HEK293 (cell line): ENCODE measurements at regions not wholly inside any gene's neighbourhood (a gene's known extent, or its start where the extent isn't known, plus 50 kb on each side); places are given as distances from the start of the nearest gene placed in this dataset.

Source experiments
- CTCF ChIA-PET: fragments of 350-600 bp; formaldehyde crosslinking; extraction: SDS; loops from one replicate; lab custom pipeline; 2021; ENCODE audit warnings: antibody characterized with exemption; lab: Yijun Ruan, JAX
- POLR2A ChIA-PET: fragments of 300-600 bp; formaldehyde crosslinking; extraction: SDS; loops from one replicate; lab custom pipeline; 2020; ENCODE audit warnings: antibody characterized with exemption, inconsistent platforms; lab: Yijun Ruan, JAX
- H3K27ac ChIP-seq: fragments of 200-500 bp; sonication (Bioruptor generic); 2 replicates; pipeline ENCODE4 v1.5.1; 2014; ENCODE audit warnings: low read depth, low read length, control low read depth, inconsistent platforms; ENCODE audit errors: extremely low read depth
- H3K36me3 ChIP-seq, 2 experiments: fragments of 200-500 bp in 1 of 2; sonication (Bioruptor generic) in 1 of 2; 1 replicate in 1 of 2; 2 replicates in 1 of 2; pipeline ENCODE4 v1.5.1; 2014 to 2017; ENCODE audit warnings: inconsistent platforms in 2 of 2, low read length in 2 of 2; ENCODE audit not compliant: control insufficient read depth in 2 of 2, insufficient read depth in 1 of 2
- H3K4me1 ChIP-seq: fragments of 200-500 bp; sonication (Bioruptor generic); 2 replicates; pipeline ENCODE4 v1.5.1; 2014; ENCODE audit warnings: mild to moderate bottlenecking, low read length, inconsistent platforms; ENCODE audit not compliant: control insufficient read depth, insufficient read depth
- H3K4me3 ChIP-seq: 2 replicates; pipeline ENCODE4 v1.5.1; 2011; ENCODE audit warnings: low read depth, mild to moderate bottlenecking, control low read depth, low read length, moderate library complexity
- H3K9me3 ChIP-seq: fragments of 200-500 bp; sonication (Bioruptor generic); 2 replicates; pipeline ENCODE4 v1.5.1; 2014; ENCODE audit warnings: low read depth, low read length, inconsistent platforms; ENCODE audit not compliant: control insufficient read depth, insufficient read depth
- ELK4 ChIP-seq: IDR thresholded peaks from 2 replicates; pipeline ENCODE4 v1.6.1; 2011; ENCODE audit warnings: mild to moderate bottlenecking, low read depth, low read length, borderline replicate concordance
- FEZF1 ChIP-seq: fragments of 450-650 bp; formaldehyde crosslinking; IDR thresholded peaks from 2 replicates; pipeline ENCODE4 v1.5.1; 2016; ENCODE audit warnings: missing biosample characterization, missing genetic modification characterization
- GFI1B ChIP-seq: fragments of 450-650 bp; formaldehyde crosslinking; IDR thresholded peaks from 2 replicates; pipeline ENCODE4 v1.5.1; 2016; ENCODE audit warnings: missing biosample characterization, missing genetic modification characterization
- HIC1 ChIP-seq: fragments of 450-650 bp; formaldehyde crosslinking; IDR thresholded peaks from 2 replicates; pipeline ENCODE4 v1.5.1; 2016; ENCODE audit warnings: missing biosample characterization, missing genetic modification characterization
- KLF8 ChIP-seq: fragments of 450-650 bp; formaldehyde crosslinking; IDR thresholded peaks from 2 replicates; pipeline ENCODE4 v1.5.1; 2016; ENCODE audit warnings: missing biosample characterization, missing genetic modification characterization
- OSR2 ChIP-seq: fragments of 450-650 bp; formaldehyde crosslinking; IDR thresholded peaks from 2 replicates; pipeline ENCODE4 v1.5.1; 2016; ENCODE audit warnings: missing biosample characterization, missing genetic modification characterization
- SP3 ChIP-seq: fragments of 450-650 bp; formaldehyde crosslinking; IDR thresholded peaks from 2 replicates; pipeline ENCODE4 v1.5.1; 2016; ENCODE audit warnings: missing biosample characterization, missing genetic modification characterization
- ZFP37 ChIP-seq: fragments of 450-650 bp; formaldehyde crosslinking; IDR thresholded peaks from 2 replicates; pipeline ENCODE4 v1.5.1; 2016; ENCODE audit warnings: missing biosample characterization, missing genetic modification characterization
- ZNF16 ChIP-seq: fragments of 450-650 bp; formaldehyde crosslinking; IDR thresholded peaks from 2 replicates; pipeline ENCODE4 v1.5.1; 2016; ENCODE audit warnings: low read depth, missing biosample characterization, missing genetic modification characterization
- ZNF174 ChIP-seq: fragments of 450-650 bp; formaldehyde crosslinking; IDR thresholded peaks from 2 replicates; pipeline ENCODE4 v1.5.0; 2017; ENCODE audit warnings: missing biosample characterization, mild to moderate bottlenecking, missing genetic modification characterization
- ZNF175 ChIP-seq: fragments of 450-650 bp; formaldehyde crosslinking; IDR thresholded peaks from 2 replicates; pipeline ENCODE4 v1.5.1; 2016; ENCODE audit warnings: missing biosample characterization, missing genetic modification characterization
- ZNF18 ChIP-seq: fragments of 450-650 bp; formaldehyde crosslinking; IDR thresholded peaks from 2 replicates; pipeline ENCODE4 v1.5.1; 2016; ENCODE audit warnings: missing biosample characterization, missing genetic modification characterization
- ZNF19 ChIP-seq: fragments of 450-650 bp; formaldehyde crosslinking; IDR thresholded peaks from 2 replicates; pipeline ENCODE4; 2016; ENCODE audit warnings: missing biosample characterization, missing genetic modification characterization, low read depth
- ZNF211 ChIP-seq: fragments of 450-650 bp; formaldehyde crosslinking; IDR thresholded peaks from 2 replicates; pipeline ENCODE4 v1.5.1; 2016; ENCODE audit warnings: low read depth, missing biosample characterization, missing genetic modification characterization
- ZNF214 ChIP-seq: fragments of 450-650 bp; formaldehyde crosslinking; IDR thresholded peaks from 2 replicates; pipeline ENCODE4 v1.5.1; 2017; ENCODE audit warnings: missing biosample characterization, mild to moderate bottlenecking, missing genetic modification characterization, borderline replicate concordance
- ZNF354C ChIP-seq: fragments of 450-650 bp; formaldehyde crosslinking; IDR thresholded peaks from 2 replicates; pipeline ENCODE4 v1.5.1; 2016; ENCODE audit warnings: missing biosample characterization, missing genetic modification characterization, low read depth, borderline replicate concordance
- ZNF37A ChIP-seq: fragments of 450-650 bp; IDR thresholded peaks from 2 replicates; pipeline ENCODE4 v1.5.1; 2018; ENCODE audit warnings: missing biosample characterization, missing genetic modification characterization
- ZNF423 ChIP-seq: fragments of 450-650 bp; formaldehyde crosslinking; IDR thresholded peaks from 2 replicates; pipeline ENCODE4 v1.5.1; 2016; ENCODE audit warnings: missing biosample characterization, missing genetic modification characterization
- ZNF529 ChIP-seq: fragments of 450-650 bp; formaldehyde crosslinking; IDR thresholded peaks from 2 replicates; pipeline ENCODE4 v1.5.1; 2017; ENCODE audit warnings: missing genetic modification characterization, missing biosample characterization; ENCODE audit not compliant: insufficient replicate concordance
- ZNF596 ChIP-seq: fragments of 450-650 bp; IDR thresholded peaks from 2 replicates; pipeline ENCODE4 v1.5.0; 2018; ENCODE audit warnings: missing biosample characterization, mild to moderate bottlenecking, missing genetic modification characterization, moderate library complexity
- ZNF600 ChIP-seq: fragments of 450-650 bp; formaldehyde crosslinking; IDR thresholded peaks from 2 replicates; pipeline ENCODE4 v1.5.1; 2016; ENCODE audit warnings: missing biosample characterization, missing genetic modification characterization
- ZNF621 ChIP-seq: fragments of 450-650 bp; formaldehyde crosslinking; IDR thresholded peaks from 2 replicates; pipeline ENCODE4 v1.5.1; 2017; ENCODE audit warnings: missing biosample characterization, missing genetic modification characterization
- ZNF654 ChIP-seq: fragments of 450-650 bp; formaldehyde crosslinking; IDR thresholded peaks from 2 replicates; pipeline ENCODE4 v1.5.1; 2016; ENCODE audit warnings: low read depth, missing biosample characterization, missing genetic modification characterization
- TF ChIP-seq, protein P1 (sequence below): fragments of 450-650 bp; formaldehyde crosslinking; IDR thresholded peaks from 2 replicates; pipeline ENCODE4 v1.5.1; 2016; ENCODE audit warnings: missing biosample characterization, missing genetic modification characterization
- TF ChIP-seq, protein P2 (sequence below): fragments of 450-650 bp; formaldehyde crosslinking; IDR thresholded peaks from 2 replicates; pipeline ENCODE4 v1.5.1; 2017; ENCODE audit warnings: missing biosample characterization, missing genetic modification characterization

GRCh38 chr2:70381821-70382220 is 80.0 kb upstream of the FAM136A start (continued):
- no peak for TF ChIP-seq ZNF621 (tag by site-specific recombination)

DNA sequence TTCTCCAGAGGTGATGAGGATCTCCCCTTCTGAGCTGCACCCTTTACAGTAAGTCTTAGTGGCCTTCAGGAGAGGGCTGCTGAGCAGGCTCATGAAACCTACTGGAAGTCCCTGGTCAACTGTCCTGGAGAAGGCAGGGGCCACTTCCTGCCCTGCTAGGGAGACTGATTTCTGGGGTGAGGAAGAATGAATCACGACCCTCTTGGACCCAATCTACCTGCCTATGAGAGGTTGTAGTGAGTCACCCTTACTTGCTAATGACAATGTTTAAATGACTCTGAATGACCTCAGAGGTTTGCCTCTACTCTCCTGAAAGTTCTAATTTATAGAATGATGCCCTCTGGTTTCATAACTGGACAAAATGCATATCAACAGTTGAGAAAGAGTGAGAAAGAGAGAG is 79.4 kb upstream of the FAM136A start:
- H3K36me3 ChIP-seq, result no peaks in the 10 kb centered on the region
- ChIA-PET POLR2A (no interaction called here), CTCF (no interaction called here)
- H3K4me1 ChIP-seq, result no peaks in the 10 kb centered on the region
- H3K9me3 ChIP-seq, result no peaks in the 10 kb centered on the region
- no peak overlapping the region for H3K4me3 ChIP-seq
- no peak for TF ChIP-seq ZNF423 (tag by site-specific recombination)
- TF ChIP-seq ZNF600, result no peak
- TF ChIP-seq HIC1 (tag by site-specific recombination), result no peak
- TF ChIP-seq ZNF211 (tag by site-specific recombination), result no peak
- no peak for TF ChIP-seq SP3 (tag by site-specific recombination)
- no peak for TF ChIP-seq ZNF16
- TF ChIP-seq FEZF1 (tag by site-specific recombination), result no peak
- TF ChIP-seq ZNF18 (tag by site-specific recombination), result no peak
- no peak for TF ChIP-seq ZNF596
- TF ChIP-seq, protein P1, sequence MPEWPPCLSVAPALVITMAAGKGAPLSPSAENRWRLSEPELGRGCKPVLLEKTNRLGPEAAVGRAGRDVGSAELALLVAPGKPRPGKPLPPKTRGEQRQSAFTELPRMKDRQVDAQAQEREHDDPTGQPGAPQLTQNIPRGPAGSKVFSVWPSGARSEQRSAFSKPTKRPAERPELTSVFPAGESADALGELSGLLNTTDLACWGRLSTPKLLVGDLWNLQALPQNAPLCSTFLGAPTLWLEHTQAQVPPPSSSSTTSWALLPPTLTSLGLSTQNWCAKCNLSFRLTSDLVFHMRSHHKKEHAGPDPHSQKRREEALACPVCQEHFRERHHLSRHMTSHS (tag by site-specific recombination), result no peak
- no peak for TF ChIP-seq ZNF37A
- no peak overlapping the region for H3K27ac ChIP-seq

- H3K4me1 ChIP-seq, result no peaks in the 10 kb centered on the region
- no peak for TF ChIP-seq ZFP37 (tag by site-specific recombination)
- no peak for TF ChIP-seq ZNF529 (tag by site-specific recombination)
- no peak for TF ChIP-seq GFI1B (tag by site-specific recombination)
- no peak for TF ChIP-seq ZNF423 (tag by site-specific recombination)
- TF ChIP-seq ZNF19 (tag by site-specific recombination), result no peak
- TF ChIP-seq OSR2, result no peak
These were observed 78.8 kb upstream of the FAM136A start for GRCh38 chr2:70380621-70381020.

GRCh38 chr2:70374616-70375015 is 72.7 kb upstream of the FAM136A start:
- CTCF ChIA-PET, result interaction anchor here (0.9 kb wide), 1 partner anchor 70 kb away, joined by 4 read pairs; no protein-coding TSS in a partner anchor
- no peaks in the 10 kb centered on the region for H3K4me1 ChIP-seq
- TF ChIP-seq GFI1B (tag by site-specific recombination), result no peak
- TF ChIP-seq ZNF174 (tag by site-specific recombination), result no peak
- no peak for TF ChIP-seq ELK4
- TF ChIP-seq ZNF175 (tag by site-specific recombination), result no peak
- TF ChIP-seq ZNF354C (tag by site-specific recombination), result no peak
- TF ChIP-seq, protein P2, sequence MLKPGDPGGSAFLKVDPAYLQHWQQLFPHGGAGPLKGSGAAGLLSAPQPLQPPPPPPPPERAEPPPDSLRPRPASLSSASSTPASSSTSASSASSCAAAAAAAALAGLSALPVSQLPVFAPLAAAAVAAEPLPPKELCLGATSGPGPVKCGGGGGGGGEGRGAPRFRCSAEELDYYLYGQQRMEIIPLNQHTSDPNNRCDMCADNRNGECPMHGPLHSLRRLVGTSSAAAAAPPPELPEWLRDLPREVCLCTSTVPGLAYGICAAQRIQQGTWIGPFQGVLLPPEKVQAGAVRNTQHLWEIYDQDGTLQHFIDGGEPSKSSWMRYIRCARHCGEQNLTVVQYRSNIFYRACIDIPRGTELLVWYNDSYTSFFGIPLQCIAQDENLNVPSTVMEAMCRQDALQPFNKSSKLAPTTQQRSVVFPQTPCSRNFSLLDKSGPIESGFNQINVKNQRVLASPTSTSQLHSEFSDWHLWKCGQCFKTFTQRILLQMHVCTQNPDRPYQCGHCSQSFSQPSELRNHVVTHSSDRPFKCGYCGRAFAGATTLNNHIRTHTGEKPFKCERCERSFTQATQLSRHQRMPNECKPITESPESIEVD (tag by site-specific recombination), result no peak
- no peak for TF ChIP-seq ZNF214 (tag by site-specific recombination)
- no peak for TF ChIP-seq KLF8 (tag by site-specific recombination)
- no peak for TF ChIP-seq ZNF654 (tag by site-specific recombination)

More at GRCh38 chr2:70380621-70381020, 78.8 kb upstream of the FAM136A start:
- Histone ChIP-seq H3K27ac (no peak overlapping the region), H3K36me3 (no peaks in the 10 kb centered on the region), H3K9me3 (no peaks in the 10 kb centered on the region), H3K4me3 (no peak overlapping the region)
- CTCF ChIA-PET, result no interaction called here
- POLR2A ChIA-PET, result no interaction called here

More at GRCh38 chr2:70374616-70375015, 72.7 kb upstream of the FAM136A start:
- Histone ChIP-seq H3K27ac (no peak overlapping the region), H3K9me3 (no peaks in the 10 kb centered on the region), H3K36me3 (no peaks in the 10 kb centered on the region), H3K4me3 (no peak overlapping the region)
- POLR2A ChIA-PET, result interaction anchor here (0.6 kb wide), 1 partner anchor 39 kb away, joined by 4 read pairs; no protein-coding TSS in a partner anchor
